Esophagus (tissue), 2 donors: ENCODE measurements at regions not wholly inside any gene's neighbourhood (a gene's known extent, or its start where the extent isn't known, plus 50 kb on each side); places are given as distances from the start of the nearest gene placed in this dataset.
A peak's percentile ranks its signal among the peaks of the same experiment; 100 is the strongest.
"Not testable (repeated sequence)": the region's sequence is repeated elsewhere in the genome, so short reads cannot be mapped to it uniquely, and the experiment has no call there.

Experiments
- H3K27ac ChIP-seq, 2 donors: one replicate each; pipeline ENCODE4 v1.5.1; 2013; ENCODE audit warnings: low read depth in 2 of 2, mild to moderate bottlenecking in 2 of 2, inconsistent platforms in 1 of 2, low read length in 1 of 2, moderate library complexity in 1 of 2
- H3K27me3 ChIP-seq, 2 donors: one replicate each; pipeline ENCODE4 v1.6.1; 2013; ENCODE audit warnings: low read length in 2 of 2, control low read depth in 1 of 2, mild to moderate bottlenecking in 1 of 2; ENCODE audit not compliant: insufficient read depth in 2 of 2, control insufficient read depth in 1 of 2
- H3K36me3 ChIP-seq, 2 donors: one replicate each; pipeline ENCODE4 v1.6.1; 2013; ENCODE audit warnings: low read length in 1 of 2; ENCODE audit not compliant: control insufficient read depth in 2 of 2, insufficient read depth in 2 of 2
- H3K4me1 ChIP-seq, 2 donors: one replicate each; pipeline ENCODE4 v1.6.1; 2013; ENCODE audit warnings: low read length in 1 of 2; ENCODE audit not compliant: control insufficient read depth in 2 of 2, insufficient read depth in 2 of 2
- H3K4me3 ChIP-seq, 2 donors: one replicate each; pipeline ENCODE4 v1.5.1; 2013; ENCODE audit warnings: low read length in 2 of 2, mild to moderate bottlenecking in 2 of 2, low read depth in 1 of 2, moderate library complexity in 1 of 2
- H3K9me3 ChIP-seq, 2 donors: one replicate each; pipeline ENCODE4 v1.6.1; 2013; ENCODE audit warnings: mild to moderate bottlenecking in 2 of 2, low read depth in 1 of 2, low read length in 1 of 2, moderate library complexity in 1 of 2; ENCODE audit not compliant: control insufficient read depth in 2 of 2, insufficient read depth in 1 of 2
- WGBS, 2 donors: extraction: QIAGEN DNeasy Blood & Tissue Kit; methylation state at CpG; one replicate each; pipeline ENCODE4 v1.1.7; 2013; 5-methylcytosine and 5-hydroxymethylcytosine counted together
- donor health status: healthy with polysubstance abuse.
- donor health status: Bipolar disorder and iron deficiency.

DNA sequence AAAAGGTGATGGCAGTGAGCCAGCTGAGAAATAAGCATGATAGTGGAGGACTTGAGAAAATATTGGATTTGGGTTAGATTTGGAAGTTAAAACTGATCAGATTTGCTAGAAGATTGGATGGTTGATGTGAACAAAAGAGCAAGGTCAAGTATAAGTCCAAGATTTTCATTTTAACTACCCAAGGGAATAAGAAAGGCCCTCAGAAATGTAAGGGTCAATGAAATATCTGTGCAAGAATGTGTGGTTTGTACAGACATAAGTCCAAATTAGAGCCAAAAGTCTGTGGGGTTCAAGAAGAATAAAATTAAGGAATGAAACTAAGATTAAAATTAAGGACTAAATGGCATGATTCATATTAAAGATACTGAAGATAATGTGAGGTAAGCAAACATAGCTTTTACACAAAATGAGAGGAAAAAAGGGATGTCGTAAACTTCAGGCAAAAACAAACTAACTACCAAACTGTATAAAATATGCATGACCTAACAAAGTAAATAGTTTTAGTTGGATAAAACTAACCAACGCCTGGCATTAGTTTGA is 78.4 kb upstream of the CACNA2D1 start:
- 77 to 80% methylated on average over 2 of the region's 2 CpGs for WGBS, 2 donors
- Histone ChIP-seq H3K4me3 (no peak overlapping the region), H3K27ac (no peak overlapping the region), H3K27me3 (peaks cover 2 to 3% of the 10 kb centered on the region in 2 donors), H3K36me3 (no peaks in the 10 kb centered on the region), H3K4me1 (no peaks in the 10 kb centered on the region), H3K9me3 (no peaks in the 10 kb centered on the region)

DNA sequence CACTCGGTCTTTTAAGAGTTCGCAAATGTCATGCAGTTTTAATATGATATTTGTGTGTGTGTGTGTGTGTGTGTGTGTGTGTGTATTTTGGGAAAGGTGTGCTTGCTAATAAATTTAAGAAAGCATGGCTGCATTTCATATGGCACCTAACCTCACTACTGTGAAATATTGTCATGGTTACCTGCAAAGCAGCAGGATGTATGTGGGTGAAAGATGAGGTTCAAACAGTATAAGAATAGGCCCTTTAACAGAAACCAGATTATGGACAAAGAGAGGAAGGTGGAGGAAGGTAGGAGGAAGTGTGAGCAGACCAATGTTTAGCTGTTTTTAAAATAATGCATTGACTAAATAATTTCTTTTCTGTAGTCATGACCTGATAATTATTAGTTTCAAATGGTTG is 73.5 kb upstream of the CACNA2D1 start:
- Histone ChIP-seq H3K4me1 (no peaks in the 10 kb centered on the region), H3K9me3 (no peaks in the 10 kb centered on the region), H3K27me3 (no peaks in the 10 kb centered on the region), H3K4me3 (no peak overlapping the region), H3K27ac (no peak overlapping the region), H3K36me3 (no peaks in the 10 kb centered on the region)
- 92 to 96% methylated on average over 2 of the region's 2 CpGs for WGBS, 2 donors

DNA sequence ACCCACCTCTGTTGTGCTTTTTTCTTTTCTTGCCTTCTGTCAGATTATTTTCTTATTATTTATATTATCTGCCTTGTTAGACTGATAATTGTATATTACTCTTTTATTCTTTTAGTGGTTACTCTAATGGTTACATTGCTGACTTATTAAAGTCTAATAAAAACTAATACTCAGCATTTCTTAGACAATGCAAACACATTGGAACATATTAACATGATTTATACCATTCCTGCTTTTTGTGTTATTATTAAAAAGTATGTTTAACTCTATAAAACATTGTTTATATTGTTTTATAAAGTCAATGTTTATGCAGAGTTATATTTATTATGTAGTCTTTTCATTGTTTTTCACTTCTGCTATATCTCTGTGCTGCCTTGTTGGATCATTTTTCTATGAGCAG is 68.0 kb upstream of the CACNA2D1 start:
- Histone ChIP-seq H3K36me3 (no peaks in the 10 kb centered on the region), H3K27ac (no peak overlapping the region), H3K4me3 (no peak overlapping the region), H3K27me3 (no peaks in the 10 kb centered on the region), H3K4me1 (peaks cover 0 to 14% of the 10 kb centered on the region in 2 donors), H3K9me3 (no peaks in the 10 kb centered on the region)

DNA sequence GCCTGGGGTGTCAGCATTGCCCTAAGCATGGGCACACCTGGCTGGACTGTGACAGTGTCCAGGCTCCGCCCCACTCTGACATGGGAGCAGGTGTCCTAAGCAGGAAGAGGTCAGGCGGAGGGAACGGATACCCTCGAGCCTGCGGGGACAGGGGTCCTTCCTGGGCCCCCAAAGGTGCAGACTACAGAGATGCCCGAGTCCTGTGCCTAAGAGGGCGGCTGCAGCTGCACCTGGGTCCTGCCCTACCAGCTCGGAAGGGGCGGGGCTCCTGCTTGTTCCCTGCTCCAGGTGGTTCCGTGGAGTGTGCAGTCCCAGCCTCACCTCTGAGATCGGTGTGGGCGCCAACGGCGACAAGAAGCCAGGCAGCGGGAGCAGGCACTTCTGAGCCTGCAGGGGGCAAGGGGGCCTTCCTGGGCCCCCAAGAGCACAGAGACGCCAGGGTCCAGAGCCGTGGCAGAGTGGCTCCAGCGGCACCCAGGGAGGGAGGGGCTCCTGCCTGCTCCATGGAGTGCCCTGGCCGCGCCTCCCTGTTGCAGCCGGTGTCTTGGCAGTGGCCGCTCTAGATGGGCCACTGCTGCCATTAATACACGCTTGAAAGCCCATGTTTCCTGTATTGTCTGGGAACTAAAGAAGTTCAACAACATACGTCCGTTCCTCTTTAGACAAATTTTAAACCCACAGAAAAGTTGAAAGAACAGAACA is 64.5 kb upstream of the CACNA2D1 start:
- Histone ChIP-seq H3K27ac (no peak overlapping the region), H3K4me1 (peaks cover 0 to 14% of the 10 kb centered on the region in 2 donors), H3K36me3 (no peaks in the 10 kb centered on the region), H3K27me3 (no peaks in the 10 kb centered on the region), H3K9me3 (no peaks in the 10 kb centered on the region), H3K4me3 (peak overlapping the region; percentile 35 to 40)
- WGBS, 2 donors = 37% methylated on average over 24 to 25 of the region's 25 CpGs

DNA sequence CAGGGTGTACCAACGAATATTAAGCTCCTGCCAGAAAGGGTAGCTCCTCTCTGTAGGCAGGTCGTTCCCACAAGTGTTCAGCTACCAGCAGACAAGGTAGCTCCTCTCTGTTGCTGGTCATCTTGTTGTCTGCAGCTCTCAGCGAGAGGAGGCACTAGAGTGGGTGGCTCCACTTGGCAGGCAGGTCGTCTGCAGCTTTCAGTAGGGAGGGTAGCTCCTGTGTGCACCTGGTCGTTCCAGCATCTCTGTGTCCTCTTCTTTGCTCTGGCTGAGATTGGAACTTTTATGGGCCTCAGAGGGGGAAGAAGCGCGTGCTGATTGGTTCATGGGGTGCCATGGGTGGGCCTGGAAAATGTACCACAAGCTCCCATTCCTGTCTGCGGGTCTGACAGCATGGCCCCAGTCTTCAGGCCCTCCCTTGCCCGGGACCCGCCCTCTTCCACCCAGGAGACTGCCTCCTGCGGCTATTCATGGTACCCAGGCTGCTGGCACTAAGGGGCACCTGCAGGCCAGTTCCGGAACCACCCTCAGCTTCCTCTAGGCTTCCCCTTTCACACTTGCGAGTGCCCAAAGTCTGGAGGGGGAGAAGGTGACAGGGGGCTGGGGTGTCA is 63.9 kb upstream of the CACNA2D1 start:
- no peak overlapping the region for H3K4me3 ChIP-seq

DNA sequence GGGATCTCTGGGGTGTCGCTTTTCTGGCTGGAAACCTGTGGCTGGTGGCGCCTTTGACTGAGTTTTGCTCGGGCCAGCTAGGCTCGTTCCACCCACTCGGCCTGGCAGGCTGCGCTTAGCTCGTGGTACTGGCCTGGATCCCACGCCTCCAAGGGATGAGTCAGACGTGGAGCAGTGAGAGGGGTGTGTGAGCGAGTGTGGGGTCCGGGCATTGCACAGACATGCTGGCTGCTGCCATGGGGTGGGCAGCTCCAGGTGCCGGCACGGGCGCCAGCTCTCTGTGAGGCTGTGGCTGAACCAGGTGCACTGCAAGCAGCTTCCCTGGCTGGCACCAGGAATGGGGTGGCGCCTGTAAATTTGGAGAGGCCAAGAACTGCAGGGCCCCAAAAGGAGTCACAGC is 63.1 kb upstream of the CACNA2D1 start:
- H3K36me3 ChIP-seq = no peaks in the 10 kb centered on the region
- 41 to 49% methylated on average over 15 of the region's 15 CpGs for WGBS, 2 donors
- H3K4me3 ChIP-seq = peak overlapping the region in 1 of 2 donors; percentile 18
- no peak overlapping the region for H3K27ac ChIP-seq
- no peaks in the 10 kb centered on the region for H3K9me3 ChIP-seq
- peaks cover 0 to 14% of the 10 kb centered on the region in 2 donors for H3K4me1 ChIP-seq
- no peaks in the 10 kb centered on the region for H3K27me3 ChIP-seq

More for the DNA sequence above, 63.9 kb upstream of the CACNA2D1 start:
- WGBS, 2 donors = 72 to 75% methylated on average over 13 of the region's 13 CpGs
- Histone ChIP-seq H3K27me3 (no peaks in the 10 kb centered on the region), H3K27ac (no peak overlapping the region), H3K9me3 (no peaks in the 10 kb centered on the region), H3K36me3 (no peaks in the 10 kb centered on the region), H3K4me1 (peaks cover 0 to 14% of the 10 kb centered on the region in 2 donors)

DNA sequence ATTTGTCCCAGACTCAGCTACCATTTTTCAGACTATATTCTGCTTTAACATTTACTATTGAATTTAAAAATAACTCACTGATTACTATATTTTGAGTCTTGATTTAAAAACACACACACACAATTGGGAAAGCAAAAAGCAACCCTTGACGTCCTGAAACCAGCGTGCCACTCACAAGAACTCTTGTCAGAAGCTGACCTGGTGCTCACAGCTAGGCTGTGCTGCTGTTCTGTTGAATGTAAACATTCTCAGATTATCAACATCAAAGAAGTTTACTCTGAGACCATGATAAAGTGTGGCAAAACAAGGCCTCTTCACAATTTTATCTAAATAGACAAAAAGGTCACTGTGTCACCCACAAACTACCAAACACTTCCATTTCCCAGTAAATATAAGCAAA is 62.6 kb upstream of the CACNA2D1 start:
- no peaks in the 10 kb centered on the region for H3K9me3 ChIP-seq
- 53 to 54% methylated on average over 2 of the region's 2 CpGs for WGBS, 2 donors
- H3K27me3 ChIP-seq = no peaks in the 10 kb centered on the region
- peaks cover 0 to 14% of the 10 kb centered on the region in 2 donors for H3K4me1 ChIP-seq
- no peaks in the 10 kb centered on the region for H3K36me3 ChIP-seq
- no peak overlapping the region for H3K27ac ChIP-seq
- no peak overlapping the region for H3K4me3 ChIP-seq

DNA sequence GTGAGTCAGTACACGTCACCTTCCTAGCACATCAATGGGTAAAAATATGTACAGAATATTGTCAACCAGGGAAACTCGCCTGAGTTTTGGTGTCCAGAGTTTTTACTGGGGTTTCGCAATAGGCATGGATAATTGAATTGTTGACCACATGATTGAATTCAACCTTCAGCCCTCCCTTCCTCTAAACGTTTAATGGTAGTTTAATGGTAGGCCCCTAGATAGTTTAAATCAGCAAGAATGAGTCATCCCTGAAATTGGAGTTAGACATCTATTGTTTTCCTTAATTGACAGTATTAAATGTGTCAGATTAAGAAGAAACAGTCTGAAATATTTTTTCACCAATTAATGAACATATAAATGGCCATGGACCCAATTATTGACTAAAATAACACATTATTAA is 57.8 kb upstream of the CACNA2D1 start:
- no peaks in the 10 kb centered on the region for H3K4me1 ChIP-seq
- WGBS, 2 donors = 82 to 83% methylated on average over 4 of the region's 4 CpGs
- H3K4me3 ChIP-seq = no peak overlapping the region
- H3K36me3 ChIP-seq = no peaks in the 10 kb centered on the region
- no peaks in the 10 kb centered on the region for H3K27me3 ChIP-seq
- H3K27ac ChIP-seq = no peak overlapping the region
- peaks cover 2 to 3% of the 10 kb centered on the region in 2 donors for H3K9me3 ChIP-seq

DNA sequence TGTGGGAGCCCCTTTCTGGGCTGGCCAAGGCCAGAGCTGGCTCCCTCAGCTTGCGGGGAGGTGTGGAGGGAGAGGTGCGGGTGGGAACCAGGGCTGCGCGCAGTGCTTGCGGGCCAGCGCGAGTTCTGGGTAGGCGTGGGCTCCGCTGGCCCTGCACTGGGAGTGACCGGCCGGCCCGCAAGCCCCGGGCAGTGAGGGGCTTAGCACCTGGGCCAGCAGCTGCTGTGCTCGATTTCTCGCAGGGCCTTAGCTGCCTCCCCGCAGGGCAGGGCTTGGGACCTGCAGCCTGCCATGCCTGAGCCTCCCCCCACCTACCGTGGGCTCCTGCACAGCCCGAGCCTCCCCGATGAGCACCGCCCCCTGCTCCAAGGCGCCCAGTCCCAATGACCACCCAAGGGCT is 56.0 kb upstream of the CACNA2D1 start:
- not testable (repeated sequence) for H3K36me3 ChIP-seq, H3K4me3 ChIP-seq, H3K9me3 ChIP-seq, H3K27me3 ChIP-seq, H3K4me1 ChIP-seq, H3K27ac ChIP-seq
- WGBS, 2 donors = 97 to 98% methylated on average over 21 of the region's 21 CpGs

DNA sequence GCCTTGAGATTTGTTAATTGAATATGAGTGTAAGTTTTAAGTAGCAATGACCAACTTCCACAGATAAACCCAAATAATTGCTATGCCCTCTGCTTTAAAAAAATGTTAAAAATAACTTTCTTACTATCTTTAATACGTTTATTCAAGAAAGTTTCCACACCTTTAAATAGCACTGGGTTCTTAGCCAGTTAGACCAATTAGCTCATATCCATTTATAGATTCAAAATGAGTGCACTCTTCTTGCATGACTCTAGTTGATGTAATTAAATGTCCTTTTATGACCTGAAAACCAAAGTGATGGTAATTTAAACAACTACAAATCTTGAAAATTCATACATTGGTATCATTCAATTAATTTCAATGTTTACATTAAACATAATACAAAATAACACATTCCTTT is 50.8 kb upstream of the CACNA2D1 start:
- H3K27me3 ChIP-seq = no peaks in the 10 kb centered on the region
- no peaks in the 10 kb centered on the region for H3K4me1 ChIP-seq
- no peak overlapping the region for H3K27ac ChIP-seq
- WGBS, 2 donors = 23 to 30% methylated on average over 1 of the region's 1 CpG
- H3K36me3 ChIP-seq = no peaks in the 10 kb centered on the region
- H3K9me3 ChIP-seq = peaks cover 0 to under 1% of the 10 kb centered on the region in 2 donors
- H3K4me3 ChIP-seq = no peak overlapping the region
